Liver (tissue), 3 donors: ENCODE measurements at regions not wholly inside any gene's neighbourhood (a gene's known extent, or its start where the extent isn't known, plus 50 kb on each side); places are given as distances from the start of the nearest gene placed in this dataset.

Experiments
- ATF3 ChIP-seq: IDR thresholded peaks from 2 replicates; pipeline ENCODE4 v1.6.1; 2016; ENCODE audit warnings: antibody characterized with exemption
- CTCF ChIP-seq: fragments of 150-350 bp; IDR thresholded peaks from 2 replicates; pipeline ENCODE4 v1.5.1; 2017; ENCODE audit warnings: improper control_type of control experiment, low read depth, low read length; ENCODE audit not compliant: missing input control
- HNF4G ChIP-seq: IDR thresholded peaks from 2 replicates; pipeline ENCODE4 v1.6.1; 2016; ENCODE audit warnings: antibody characterized with exemption
- JUND ChIP-seq, 2 donors: IDR thresholded peaks; 2 replicates each; pipeline ENCODE4 v1.6.1; 2016; ENCODE audit warnings: antibody characterized with exemption in 2 of 2
- MAX ChIP-seq: IDR thresholded peaks from 2 replicates; pipeline ENCODE4 v1.6.1; 2016; ENCODE audit warnings: antibody characterized with exemption
- RAD21 ChIP-seq, 2 donors: IDR thresholded peaks; 2 replicates each; pipeline ENCODE4 v1.6.1; 2016; ENCODE audit warnings: antibody characterized with exemption in 2 of 2, mild to moderate bottlenecking in 2 of 2
- REST ChIP-seq: IDR thresholded peaks from 2 replicates; pipeline ENCODE4 v1.6.1; 2016; ENCODE audit warnings: antibody characterized with exemption, mild to moderate bottlenecking
- SP1 ChIP-seq: IDR thresholded peaks from 2 replicates; pipeline ENCODE4 v1.6.1; 2018; ENCODE audit warnings: antibody characterized with exemption, mild to moderate bottlenecking
- TAF1 ChIP-seq: conservative IDR thresholded peaks from 2 replicates; pipeline ENCODE4 v1.6.1; 2016; ENCODE audit warnings: antibody characterized with exemption, mild to moderate bottlenecking
- YY1 ChIP-seq: IDR thresholded peaks from 2 replicates; pipeline ENCODE4 v1.6.1; 2016; ENCODE audit warnings: antibody characterized with exemption, mild to moderate bottlenecking
- ZBTB33 ChIP-seq: IDR thresholded peaks from 2 replicates; pipeline ENCODE4 v1.6.1; 2016; ENCODE audit warnings: antibody characterized with exemption
- donor health status: healthy.
- donor health status: healthy.

GRCh38 chr10:57094083-57094482 is 733.0 kb upstream of the ZWINT start:
- TF ChIP-seq CTCF (no peak), MAX (no peak), SP1 (no peak), YY1 (no peak), RAD21 (IDR thresholded peaks at IDR 0.05) (no peak), ZBTB33 (no peak), TAF1 (no peak), ATF3 (no peak), REST (no peak), HNF4G (no peak), JUND (IDR thresholded peaks at IDR 0.05) (no peak)
